GM12878 (cell line): ENCODE measurements at regions not wholly inside any gene's neighbourhood (a gene's known extent, or its start where the extent isn't known, plus 50 kb on each side); places are given as distances from the start of the nearest gene placed in this dataset.

ENCODE experiments used
- CBFB ChIP-seq: IDR thresholded peaks from 2 replicates; pipeline ENCODE4 v1.6.1; 2016; ENCODE audit warnings: antibody characterized with exemption, low read depth
- CEBPB ChIP-seq, 2 experiments: fragments of 150-350 bp in 1 of 2; IDR thresholded peaks; 2 replicates each; pipeline ENCODE4 v1.6.1; 2012 to 2014; ENCODE audit warnings: low read depth in 2 of 2, low read length in 2 of 2, borderline replicate concordance in 1 of 2, inconsistent platforms in 1 of 2
- KDM1A ChIP-seq: fragments of 200-600 bp; sonication (generic); IDR thresholded peaks from 2 replicates; pipeline ENCODE4 v1.6.1; 2016; ENCODE audit warnings: borderline replicate concordance
- SPI1 ChIP-seq: IDR thresholded peaks from 2 replicates; pipeline ENCODE4 v1.6.1; 2011; ENCODE audit warnings: low read depth, mild to moderate bottlenecking, low read length, moderate library complexity, borderline replicate concordance; ENCODE audit not compliant: insufficient read depth
- ZNF24 ChIP-seq: fragments of 450-650 bp; IDR thresholded peaks from 2 replicates; pipeline ENCODE4 v1.6.1; 2017; ENCODE audit warnings: antibody characterized with exemption, mild to moderate bottlenecking
- TF ChIP-seq, protein P1 (sequence below), 3 experiments: IDR thresholded peaks in 2 of 3; conservative IDR thresholded peaks in 1 of 3; 2 replicates each; pipeline ENCODE4 v1.5.1; 2011; ENCODE audit warnings: low read depth in 3 of 3, low read length in 3 of 3, mild to moderate bottlenecking in 3 of 3, control low read depth in 2 of 3, moderate library complexity in 2 of 3, inconsistent platforms in 1 of 3, mixed read lengths in 1 of 3; ENCODE audit not compliant: control insufficient read depth in 2 of 3, insufficient read depth in 1 of 3; ENCODE audit errors: extremely low read depth in 1 of 3
- TF ChIP-seq, protein P2 (sequence below): fragments of 450-650 bp; IDR thresholded peaks from 2 replicates; pipeline ENCODE4 v1.6.1; 2016; ENCODE audit warnings: mild to moderate bottlenecking, moderate library complexity, borderline replicate concordance
- TF ChIP-seq, protein P3 (sequence below): IDR thresholded peaks from 2 replicates; pipeline ENCODE4 v1.6.1; 2012; ENCODE audit warnings: low read length, inconsistent platforms

DNA sequence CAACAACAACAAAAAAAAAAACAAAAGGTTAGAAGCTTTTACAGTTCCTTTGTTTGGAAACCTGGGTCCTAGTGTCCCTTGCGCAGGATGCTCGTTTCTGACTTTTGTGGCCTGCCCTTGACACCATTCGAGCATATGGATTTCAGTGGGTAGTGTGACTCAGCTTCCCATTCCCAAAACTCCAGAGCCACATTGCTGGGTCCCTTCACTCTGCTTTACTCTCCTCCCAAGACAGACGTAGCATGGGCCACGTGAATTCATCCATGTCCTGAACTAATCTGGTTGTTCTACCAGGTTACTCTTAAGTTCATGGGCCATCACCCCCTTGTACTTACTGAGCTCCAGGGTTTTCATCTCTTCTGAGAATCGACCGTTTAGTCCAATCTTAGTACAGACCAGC is 68.0 kb upstream of the MAX start:
- TF ChIP-seq SPI1 (no peak), CBFB (no peak), KDM1A (no peak), ZNF24 (no peak), CEBPB (IDR thresholded peaks at IDR 0.05; ENCODE audit: borderline replicate concordance in 1 of 2, low read depth in 2 of 2, low read length in 2 of 2) (no peak)
- TF ChIP-seq, protein P1, sequence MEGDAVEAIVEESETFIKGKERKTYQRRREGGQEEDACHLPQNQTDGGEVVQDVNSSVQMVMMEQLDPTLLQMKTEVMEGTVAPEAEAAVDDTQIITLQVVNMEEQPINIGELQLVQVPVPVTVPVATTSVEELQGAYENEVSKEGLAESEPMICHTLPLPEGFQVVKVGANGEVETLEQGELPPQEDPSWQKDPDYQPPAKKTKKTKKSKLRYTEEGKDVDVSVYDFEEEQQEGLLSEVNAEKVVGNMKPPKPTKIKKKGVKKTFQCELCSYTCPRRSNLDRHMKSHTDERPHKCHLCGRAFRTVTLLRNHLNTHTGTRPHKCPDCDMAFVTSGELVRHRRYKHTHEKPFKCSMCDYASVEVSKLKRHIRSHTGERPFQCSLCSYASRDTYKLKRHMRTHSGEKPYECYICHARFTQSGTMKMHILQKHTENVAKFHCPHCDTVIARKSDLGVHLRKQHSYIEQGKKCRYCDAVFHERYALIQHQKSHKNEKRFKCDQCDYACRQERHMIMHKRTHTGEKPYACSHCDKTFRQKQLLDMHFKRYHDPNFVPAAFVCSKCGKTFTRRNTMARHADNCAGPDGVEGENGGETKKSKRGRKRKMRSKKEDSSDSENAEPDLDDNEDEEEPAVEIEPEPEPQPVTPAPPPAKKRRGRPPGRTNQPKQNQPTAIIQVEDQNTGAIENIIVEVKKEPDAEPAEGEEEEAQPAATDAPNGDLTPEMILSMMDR (IDR thresholded peaks at IDR 0.05 in 2 of 3, conservative IDR thresholded peaks at IDR 0.05 in 1 of 3; ENCODE audit: control insufficient read depth in 2 of 3, extremely low read depth in 1 of 3, insufficient read depth in 1 of 3, low read depth in 3 of 3, low read length in 3 of 3): no peak
- TF ChIP-seq, protein P2, sequence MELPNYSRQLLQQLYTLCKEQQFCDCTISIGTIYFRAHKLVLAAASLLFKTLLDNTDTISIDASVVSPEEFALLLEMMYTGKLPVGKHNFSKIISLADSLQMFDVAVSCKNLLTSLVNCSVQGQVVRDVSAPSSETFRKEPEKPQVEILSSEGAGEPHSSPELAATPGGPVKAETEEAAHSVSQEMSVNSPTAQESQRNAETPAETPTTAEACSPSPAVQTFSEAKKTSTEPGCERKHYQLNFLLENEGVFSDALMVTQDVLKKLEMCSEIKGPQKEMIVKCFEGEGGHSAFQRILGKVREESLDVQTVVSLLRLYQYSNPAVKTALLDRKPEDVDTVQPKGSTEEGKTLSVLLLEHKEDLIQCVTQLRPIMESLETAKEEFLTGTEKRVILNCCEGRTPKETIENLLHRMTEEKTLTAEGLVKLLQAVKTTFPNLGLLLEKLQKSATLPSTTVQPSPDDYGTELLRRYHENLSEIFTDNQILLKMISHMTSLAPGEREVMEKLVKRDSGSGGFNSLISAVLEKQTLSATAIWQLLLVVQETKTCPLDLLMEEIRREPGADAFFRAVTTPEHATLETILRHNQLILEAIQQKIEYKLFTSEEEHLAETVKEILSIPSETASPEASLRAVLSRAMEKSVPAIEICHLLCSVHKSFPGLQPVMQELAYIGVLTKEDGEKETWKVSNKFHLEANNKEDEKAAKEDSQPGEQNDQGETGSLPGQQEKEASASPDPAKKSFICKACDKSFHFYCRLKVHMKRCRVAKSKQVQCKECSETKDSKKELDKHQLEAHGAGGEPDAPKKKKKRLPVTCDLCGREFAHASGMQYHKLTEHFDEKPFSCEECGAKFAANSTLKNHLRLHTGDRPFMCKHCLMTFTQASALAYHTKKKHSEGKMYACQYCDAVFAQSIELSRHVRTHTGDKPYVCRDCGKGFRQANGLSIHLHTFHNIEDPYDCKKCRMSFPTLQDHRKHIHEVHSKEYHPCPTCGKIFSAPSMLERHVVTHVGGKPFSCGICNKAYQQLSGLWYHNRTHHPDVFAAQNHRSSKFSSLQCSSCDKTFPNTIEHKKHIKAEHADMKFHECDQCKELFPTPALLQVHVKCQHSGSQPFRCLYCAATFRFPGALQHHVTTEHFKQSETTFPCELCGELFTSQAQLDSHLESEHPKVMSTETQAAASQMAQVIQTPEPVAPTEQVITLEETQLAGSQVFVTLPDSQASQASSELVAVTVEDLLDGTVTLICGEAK: no peak
- TF ChIP-seq, protein P3, sequence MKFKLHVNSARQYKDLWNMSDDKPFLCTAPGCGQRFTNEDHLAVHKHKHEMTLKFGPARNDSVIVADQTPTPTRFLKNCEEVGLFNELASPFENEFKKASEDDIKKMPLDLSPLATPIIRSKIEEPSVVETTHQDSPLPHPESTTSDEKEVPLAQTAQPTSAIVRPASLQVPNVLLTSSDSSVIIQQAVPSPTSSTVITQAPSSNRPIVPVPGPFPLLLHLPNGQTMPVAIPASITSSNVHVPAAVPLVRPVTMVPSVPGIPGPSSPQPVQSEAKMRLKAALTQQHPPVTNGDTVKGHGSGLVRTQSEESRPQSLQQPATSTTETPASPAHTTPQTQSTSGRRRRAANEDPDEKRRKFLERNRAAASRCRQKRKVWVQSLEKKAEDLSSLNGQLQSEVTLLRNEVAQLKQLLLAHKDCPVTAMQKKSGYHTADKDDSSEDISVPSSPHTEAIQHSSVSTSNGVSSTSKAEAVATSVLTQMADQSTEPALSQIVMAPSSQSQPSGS: no peak
